GM21381 (cell line): ENCODE measurements at regions not wholly inside any gene's neighbourhood (a gene's known extent, or its start where the extent isn't known, plus 50 kb on each side); places are given as distances from the start of the nearest gene placed in this dataset.
"Not testable (repeated sequence)": the region's sequence is repeated elsewhere in the genome, so short reads cannot be mapped to it uniquely, and the experiment has no call there.

ENCODE experiments used
- ATAC-seq: cut with Tn5 transposase; IDR thresholded peaks from one replicate; pipeline ENCODE4 v1.9.1; 2021; ENCODE audit warnings: mild to moderate bottlenecking, moderate library complexity; ENCODE audit not compliant: unreplicated experiment

DNA sequence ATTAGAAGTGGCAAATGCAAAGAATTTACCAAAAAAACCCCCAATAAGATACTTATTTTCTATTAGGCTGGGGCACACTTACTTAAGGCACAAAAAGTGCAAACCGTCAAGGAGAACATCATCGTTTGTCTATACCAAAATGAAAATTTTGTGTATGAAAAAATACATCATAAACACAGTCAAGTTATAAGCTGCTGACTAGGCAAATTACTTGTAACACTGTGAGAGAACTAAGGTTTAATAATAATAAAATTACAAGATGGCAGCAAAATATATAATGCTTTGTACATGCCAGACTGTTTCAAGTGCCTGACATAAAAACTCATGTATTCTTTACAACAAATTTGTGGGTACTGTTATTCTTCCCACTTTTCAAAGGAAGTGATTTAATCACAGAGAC is 297.2 kb upstream of the CRBN start:
- ATAC-seq, result no peak

GRCh38 chr3:3468596-3468995 is 289.1 kb upstream of the CRBN start:
- no peak for ATAC-seq

DNA sequence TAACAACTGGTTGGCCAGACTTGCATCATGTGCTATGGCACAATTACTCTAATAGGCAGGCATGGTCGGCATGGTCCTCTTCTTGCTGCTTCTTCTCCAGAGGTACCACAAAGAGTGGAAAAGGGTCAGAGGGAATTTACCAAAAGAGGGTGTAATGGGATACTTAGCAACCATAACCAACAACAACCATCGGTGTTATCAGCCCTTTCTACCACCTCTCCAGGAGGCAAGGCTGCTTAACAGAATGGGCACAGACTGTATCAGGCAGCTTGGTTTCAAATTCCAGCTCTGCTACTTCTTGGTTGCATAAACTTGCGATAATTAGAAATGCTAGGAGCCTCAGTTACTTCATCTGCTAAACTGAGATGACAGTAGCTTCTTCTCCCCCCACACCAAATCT is 284.6 kb upstream of the CRBN start:
- ATAC-seq, result no peak

DNA sequence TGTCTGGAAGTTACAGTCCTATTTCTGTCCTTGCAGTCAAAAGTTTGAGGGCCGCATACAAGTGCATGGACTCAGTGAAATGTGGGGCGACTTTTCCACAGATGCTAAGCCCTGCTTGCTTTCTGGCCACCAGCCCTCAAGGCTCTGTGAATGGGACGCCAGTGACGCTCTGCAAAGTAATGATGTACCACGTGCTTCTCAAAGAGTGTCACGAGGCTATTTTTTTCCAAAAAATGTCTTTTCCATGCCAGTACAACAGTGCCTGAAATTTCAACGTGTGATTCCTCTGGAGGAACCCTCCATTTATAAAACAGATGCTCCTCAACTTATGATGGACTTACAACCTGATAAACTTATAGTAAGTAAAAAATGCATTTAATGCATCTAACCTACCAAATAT is 281.8 kb upstream of the CRBN start:
- ATAC-seq, result no peak

DNA sequence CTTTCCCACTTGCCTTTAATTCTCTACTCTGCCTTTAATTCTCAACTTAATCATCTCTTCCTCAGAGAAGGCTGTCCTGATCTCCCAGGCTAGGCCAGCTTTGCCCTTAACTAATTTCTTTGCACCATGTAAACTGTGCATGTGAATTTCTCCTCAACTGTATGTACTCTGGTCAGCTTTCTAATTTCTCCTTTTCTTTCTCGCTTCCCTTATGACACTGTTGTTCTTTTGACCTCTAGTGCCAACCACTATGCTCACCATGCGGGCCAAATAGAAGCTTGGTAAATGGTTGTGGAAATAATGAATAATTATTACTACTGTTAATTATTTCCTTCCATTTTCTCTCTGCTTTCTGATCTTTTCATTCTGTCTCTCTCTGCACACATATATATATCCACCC is 269.0 kb upstream of the CRBN start:
- no peak for ATAC-seq

- ATAC-seq, result no peak
Observed at GRCh38 chr3:3447641-3448040, 268.1 kb upstream of the CRBN start.

DNA sequence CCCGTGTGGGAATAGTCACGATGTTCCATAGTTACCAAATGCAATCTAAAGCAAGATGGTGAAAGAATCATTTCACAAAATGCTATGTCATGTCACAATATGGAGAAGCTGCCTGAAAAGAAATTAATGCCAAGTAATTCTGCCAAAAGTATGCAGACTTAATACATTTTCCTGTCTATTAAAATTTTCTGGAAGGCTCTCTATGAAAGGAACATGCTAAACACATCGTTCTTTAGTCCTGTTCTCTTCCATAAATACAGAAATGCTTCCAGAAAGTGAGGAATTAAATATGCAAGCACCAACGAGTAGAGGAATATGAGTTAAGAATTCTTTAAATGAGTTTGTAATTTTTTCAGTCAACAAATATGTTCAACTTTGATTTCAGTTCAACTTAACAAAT is 266.8 kb upstream of the CRBN start:
- ATAC-seq, result no peak

DNA sequence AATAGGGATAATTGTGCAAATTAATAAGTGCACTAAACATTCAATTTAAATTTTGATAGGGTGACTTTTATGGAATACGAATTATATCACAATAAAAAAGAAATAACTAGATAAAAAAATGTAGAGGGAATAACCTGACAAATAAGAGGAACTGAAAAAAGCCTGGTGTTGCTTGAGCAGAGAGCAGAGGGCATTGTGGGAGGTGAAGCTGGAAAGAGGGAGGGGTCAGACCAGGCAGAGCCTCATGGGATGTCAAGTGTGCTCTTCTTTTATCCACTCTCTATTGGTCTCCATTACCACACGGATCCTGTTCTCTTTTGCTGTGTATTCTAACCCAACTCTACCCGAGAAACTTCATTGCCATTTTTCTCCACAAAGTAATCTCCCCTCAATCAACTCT is 264.0 kb upstream of the CRBN start:
- ATAC-seq, result no peak

- ATAC-seq, result no peak
Observed at GRCh38 chr3:3433711-3434110, 254.2 kb upstream of the CRBN start.

GRCh38 chr3:3429841-3430240 is 250.3 kb upstream of the CRBN start:
- ATAC-seq, result no peak

DNA sequence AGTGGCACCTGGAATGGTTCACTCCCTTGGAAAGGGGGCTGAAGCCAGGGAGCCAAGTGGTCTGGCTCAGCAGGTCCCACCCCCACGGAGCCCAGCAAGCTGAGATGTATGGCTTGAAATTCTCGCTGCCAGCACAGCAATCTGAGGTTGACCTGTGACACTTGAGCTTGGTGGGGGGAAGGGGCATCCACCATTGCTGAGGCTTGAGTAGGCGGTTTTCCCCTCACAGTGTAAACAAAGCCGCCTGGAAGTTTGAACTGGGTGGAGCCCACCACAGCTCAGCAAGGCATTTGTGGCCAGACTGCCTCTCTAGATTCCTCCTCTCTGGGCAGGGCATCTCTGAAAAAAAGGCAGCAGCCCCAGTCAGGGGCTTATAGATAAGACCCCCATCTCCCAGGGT is 228.2 kb upstream of the CRBN start:
- ATAC-seq, result not testable (repeated sequence)

- ATAC-seq, result no peak
Observed at GRCh38 chr3:3405131-3405530, 225.6 kb upstream of the CRBN start.

- no peak for ATAC-seq
Observed at GRCh38 chr3:3403700-3404099, 224.2 kb upstream of the CRBN start.

DNA sequence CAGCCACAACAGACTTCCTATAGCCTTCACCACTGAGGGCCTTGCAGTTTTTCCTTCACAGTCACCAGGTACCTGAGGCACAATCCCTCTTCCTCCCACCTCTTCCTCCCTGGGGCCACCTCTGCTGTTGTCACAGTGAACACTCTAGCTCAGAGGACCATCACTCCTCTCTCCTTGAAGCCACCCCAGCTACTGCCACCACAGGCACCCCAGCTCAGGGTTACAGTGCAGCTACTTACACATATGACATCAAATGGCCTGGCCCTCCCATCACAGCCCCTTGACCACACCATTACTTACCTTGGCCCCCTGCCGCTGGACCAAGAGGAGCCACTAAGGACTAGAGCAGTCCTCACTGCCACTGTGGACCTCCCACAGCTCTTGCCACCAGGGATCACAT is 213.5 kb upstream of the CRBN start:
- ATAC-seq, result no peak

GRCh38 chr3:3383461-3383860 is 204.0 kb upstream of the CRBN start:
- no peak for ATAC-seq

DNA sequence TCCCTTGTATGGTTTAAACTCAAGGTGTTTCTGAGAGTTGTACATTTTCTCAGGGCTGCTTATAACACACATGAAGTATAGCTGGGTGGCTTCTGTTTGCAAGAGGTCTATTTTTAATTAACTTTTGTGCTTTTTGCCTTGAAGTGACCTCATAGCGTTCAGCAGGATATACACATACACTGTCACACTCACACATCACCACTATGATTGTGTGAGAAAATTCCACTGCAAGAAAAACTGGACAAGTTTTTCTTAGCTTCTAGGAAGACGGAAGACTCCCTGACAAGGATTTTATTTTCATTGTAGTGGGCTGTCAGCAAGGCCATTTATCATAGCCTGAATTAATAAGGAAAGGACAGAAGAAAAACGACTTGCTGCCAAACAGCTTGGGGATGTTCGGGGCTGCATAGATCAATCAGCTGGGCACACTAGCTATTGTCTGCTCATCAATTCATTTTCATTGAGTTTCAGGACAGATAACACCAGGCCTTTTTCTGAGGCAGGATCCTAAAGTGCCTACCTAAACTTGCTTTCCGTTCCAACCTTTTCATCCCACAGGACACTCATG is 192.8 kb upstream of the CRBN start:
- ATAC-seq, result no peak

- ATAC-seq, result no peak
Observed at GRCh38 chr3:3368306-3368705, 188.8 kb upstream of the CRBN start.

DNA sequence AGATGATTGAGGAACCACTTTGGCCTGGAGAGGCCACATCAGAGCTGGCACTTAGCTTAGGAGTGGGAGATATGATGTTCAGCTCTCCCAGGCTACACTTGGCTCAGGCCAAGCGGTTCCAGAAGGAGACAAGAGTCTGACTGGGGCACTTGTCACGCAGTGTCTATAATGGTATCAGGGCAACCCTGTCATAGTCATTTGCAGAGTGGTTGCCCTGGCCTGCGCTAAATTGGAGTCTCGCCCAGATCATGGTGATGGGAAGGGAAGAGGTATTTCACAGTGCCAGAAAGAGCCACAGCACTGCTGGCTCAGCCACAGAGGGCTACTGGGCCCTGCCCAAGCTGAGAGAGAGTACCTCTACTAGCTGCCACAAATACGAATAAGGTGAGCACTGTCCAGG is 186.9 kb upstream of the CRBN start:
- ATAC-seq, result no peak

DNA sequence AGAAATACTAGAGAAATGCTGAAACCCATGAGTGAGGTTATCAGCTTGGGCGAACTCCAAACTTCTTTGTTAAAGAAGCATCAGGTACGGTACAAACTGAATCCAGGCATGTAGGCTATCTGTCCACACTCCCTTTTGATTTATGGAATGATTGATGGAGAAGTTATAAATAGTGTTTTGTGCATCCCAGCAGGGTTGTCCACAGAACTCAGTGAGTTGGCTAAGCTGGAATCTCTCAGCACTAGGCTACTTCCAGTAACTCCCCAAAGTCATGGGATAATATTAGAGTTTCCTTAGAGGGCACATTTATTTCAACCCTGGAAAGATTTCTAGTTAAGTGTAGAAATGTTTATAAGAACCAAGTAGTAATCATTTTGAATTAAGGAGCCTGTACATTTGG is 186.2 kb upstream of the CRBN start:
- no peak for ATAC-seq

- no peak for ATAC-seq
Observed at GRCh38 chr3:3356846-3357245, 177.4 kb upstream of the CRBN start.

DNA sequence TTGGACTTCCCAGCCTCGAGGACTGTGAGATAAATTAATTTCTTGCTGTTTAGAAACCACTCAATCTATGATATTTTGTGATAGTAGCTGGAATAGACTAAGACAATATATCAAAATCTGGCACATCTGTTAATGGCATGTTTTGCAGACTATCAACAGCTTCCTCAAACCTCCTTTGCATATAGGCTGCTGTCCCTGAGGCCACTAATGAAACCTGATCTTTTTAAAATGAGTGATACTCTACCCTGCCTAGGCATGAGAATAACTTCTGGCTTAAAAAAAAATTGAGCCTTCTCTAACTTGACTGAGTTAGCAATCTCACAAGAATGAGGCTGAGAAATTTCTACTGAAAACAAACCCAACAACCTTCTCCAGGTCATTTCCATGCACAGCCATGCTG is 176.0 kb upstream of the CRBN start:
- ATAC-seq, result no peak

GRCh38 chr3:3353153-3353552 is 173.7 kb upstream of the CRBN start:
- ATAC-seq, result peak; percentile 88

DNA sequence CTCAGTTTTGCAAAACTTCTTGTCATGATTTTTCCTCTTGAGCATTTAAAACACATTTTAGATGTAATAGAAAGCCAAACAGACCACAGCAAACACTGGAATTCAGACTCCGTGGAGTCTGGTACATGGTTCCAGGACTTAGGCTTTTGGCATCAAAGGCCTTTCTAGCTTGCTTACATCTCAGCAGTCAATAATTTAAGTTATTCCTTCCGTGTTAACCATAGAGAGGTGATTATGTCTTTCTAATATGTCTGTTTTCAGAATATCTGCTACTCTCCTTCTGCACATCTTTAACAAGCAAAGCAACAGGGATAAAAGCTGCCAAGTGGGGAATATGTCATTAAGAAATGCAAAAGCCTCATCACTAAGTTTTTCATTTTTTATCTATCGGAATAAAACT is 171.7 kb upstream of the CRBN start:
- no peak for ATAC-seq

DNA sequence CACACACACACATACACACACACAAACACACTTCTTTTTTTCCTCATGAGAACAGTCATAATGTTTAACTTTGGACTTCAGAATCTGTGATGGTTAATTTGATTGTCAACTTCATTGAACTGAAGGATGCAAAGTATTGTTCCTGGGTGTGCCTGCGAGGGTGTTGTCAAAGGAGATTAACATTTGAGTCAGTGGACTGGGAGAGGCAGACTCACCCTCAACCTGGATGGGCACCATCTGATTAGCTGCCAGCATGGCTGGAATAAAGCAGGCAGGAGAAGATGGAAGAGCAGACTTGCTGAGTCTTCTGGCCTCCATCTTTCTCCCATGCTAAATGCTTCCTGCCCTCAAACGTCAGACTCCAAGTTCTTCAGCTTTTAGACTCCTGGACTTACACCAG is 167.6 kb upstream of the CRBN start:
- ATAC-seq, result not testable (repeated sequence)
